ENCODE measurements at regions not wholly inside any gene's neighbourhood (a gene's known extent, or its start where the extent isn't known, plus 50 kb on each side); places are given as distances from the start of the nearest gene placed in this dataset.

DNA sequence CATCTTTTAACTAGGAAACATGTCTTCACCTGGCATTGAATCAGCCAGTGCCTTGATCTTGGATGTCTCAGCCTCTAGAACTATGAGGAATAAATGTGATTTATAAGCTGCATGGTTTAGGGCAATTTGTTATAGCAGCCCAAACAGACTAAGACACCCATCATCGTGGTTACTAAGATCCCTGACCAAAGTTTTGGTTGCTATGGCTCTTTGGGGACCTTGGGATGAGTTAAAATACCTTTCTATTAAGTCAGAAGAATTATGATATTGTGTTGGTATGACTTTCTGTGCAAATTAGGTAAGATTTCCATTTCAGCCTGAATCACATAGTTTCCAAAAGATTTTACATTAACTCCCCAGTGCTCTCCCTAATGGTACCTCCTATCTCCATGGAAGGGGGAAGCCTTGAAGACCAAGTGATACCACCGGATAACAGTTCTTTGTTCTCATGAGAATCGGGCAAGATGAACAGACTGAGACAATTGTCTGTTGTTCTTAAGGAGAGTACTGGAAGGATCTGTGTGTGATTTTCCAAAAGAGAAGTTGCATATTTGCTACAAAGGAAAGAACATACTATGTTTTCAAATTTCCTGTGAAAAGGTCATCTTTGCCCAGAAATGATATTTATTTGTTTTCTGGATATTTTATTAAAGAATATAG lies 60.4 kb upstream of the UBASH3B start:
- Histone ChIP-seq H3K36me3 (ENCODE audit: control insufficient read depth in 2 of 4, insufficient read depth in 4 of 4, low read length in 3 of 4) (no peaks in the 10 kb centered on the region), H4K8ac (ENCODE audit: extremely low read depth, insufficient read depth, low read length) (no peak overlapping the region), H3K4me1 (replicated peaks in 1 of 4; ENCODE audit: control insufficient read depth in 3 of 4, insufficient read depth in 4 of 4, low read length in 3 of 4) (0 out of 7 replicates have a peak, but pooled peaks cover 0 to 4% (median 0%) of the 10 kb centered on the region in 4 experiments), H3K9me3 (ENCODE audit: insufficient read depth in 2 of 2, low read depth in 1 of 2, low read length in 1 of 2) (peaks cover 0 to 2% of the 10 kb centered on the region in 2 experiments; a peak in 1 of 4 replicates), H3K4ac (replicated peaks; ENCODE audit: insufficient read length, low read depth, low read length) (no peak overlapping the region), H2BK15ac (ENCODE audit: low read length) (no peak overlapping the region), H3K4me2 (ENCODE audit: insufficient read depth in 1 of 2, low read depth in 2 of 2, low read length in 2 of 2) (no peak overlapping the region), H3K14ac (ENCODE audit: insufficient read length) (no peak overlapping the region), H4K20me1 (replicated peaks in 1 of 2; ENCODE audit: control insufficient read depth in 1 of 2, insufficient read depth in 2 of 2, low read length in 2 of 2) (no peaks in the 10 kb centered on the region), H3K23ac (ENCODE audit: insufficient read length) (no peak overlapping the region), H2BK20ac (ENCODE audit: low read length) (no peak overlapping the region), H3K79me2 (ENCODE audit: control insufficient read depth in 1 of 2, insufficient read depth in 2 of 2, low read length in 2 of 2) (no peaks in the 10 kb centered on the region), H3K27me3 (replicated peaks in 1 of 4; ENCODE audit: control insufficient read depth in 3 of 4, extremely low read depth in 1 of 4, insufficient read depth in 3 of 4, low read length in 3 of 4) (no peaks in the 10 kb centered on the region), H4K5ac (ENCODE audit: insufficient read length, low read depth, low read length) (no peak overlapping the region), H3K23me2 (ENCODE audit: low read depth, low read length) (no peaks in the 10 kb centered on the region), H3K79me1 (ENCODE audit: low read depth, low read length) (no peaks in the 10 kb centered on the region), H2AK5ac (ENCODE audit: low read depth, low read length) (no peak overlapping the region), H4K91ac (replicated peaks; ENCODE audit: insufficient read length, low read length) (no peak overlapping the region), H3K4me3 (ENCODE audit: extremely low read depth in 1 of 4, insufficient read depth in 2 of 4, low read depth in 3 of 4, low read length in 4 of 4) (no peak overlapping the region), H2BK120ac (replicated peaks; ENCODE audit: low read depth, low read length) (no peak overlapping the region), H3K56ac (replicated peaks; ENCODE audit: insufficient read length, low read depth, low read length) (no peak overlapping the region), H3K9ac (replicated peaks in 1 of 4; ENCODE audit: extremely low read depth in 1 of 4, low read depth in 3 of 4, low read length in 3 of 4) (no peak overlapping the region), H3K27ac (ENCODE audit: low read depth, low read length) (no peak overlapping the region), H2BK12ac (ENCODE audit: low read depth, low read length) (no peak overlapping the region), H2BK5ac (ENCODE audit: low read depth, low read length) (no peak overlapping the region), H3K18ac (ENCODE audit: extremely low read depth, low read length) (no peak overlapping the region), H2AFZ (ENCODE audit: low read length) (no peak overlapping the region)
- ChIA-PET CTCF (ENCODE audit: partially characterized antibody) (interaction anchor here (0.6 to 1.4 kb wide), 3 partner anchors 14 to 241 kb away, joined by 3 to 7 read pairs (median 3); no protein-coding TSS in a partner anchor), POLR2A (ENCODE audit: partially characterized antibody) (no interaction called here)
- WGBS, 2 experiments (ENCODE audit: extremely low coverage in 1 of 2, insufficient coverage in 1 of 2, insufficient read length in 1 of 2, insufficient replicate concordance in 2 of 2, low coverage in 1 of 2, low lambda C conversion rate in 2 of 2, missing lambda C conversion rate in 1 of 2), result 89% methylated on average over 3 of the region's 3 CpGs; no CpG with 5 or more reads in 1 of the 2 experiments
- DNase-seq (ENCODE audit: low read depth in 1 of 2, low spot score in 2 of 2) (no peak), FAIRE-seq (no peak)
- TF ChIP-seq ZNF274 (IDR thresholded peaks at IDR 0.05; ENCODE audit: borderline replicate concordance, extremely low read depth, low read length) (no peak), SIX5 (IDR thresholded peaks at IDR 0.05; ENCODE audit: low read depth, low read length) (no peak), MAFK (IDR thresholded peaks at IDR 0.05; ENCODE audit: low read depth, low read length) (no peak), CHD1 (IDR thresholded peaks at IDR 0.05; ENCODE audit: low read depth, low read length) (no peak), CEBPB (IDR thresholded peaks at IDR 0.05; ENCODE audit: low read depth, low read length) (no peak), GABPA (IDR thresholded peaks at IDR 0.05; ENCODE audit: borderline replicate concordance, insufficient read depth, low read length) (no peak), EGR1 (IDR thresholded peaks at IDR 0.05; ENCODE audit: borderline replicate concordance, low read depth, low read length) (no peak)

Measured in H1 (cell line).